NK-92 treated with Interleukin-12 subunit alpha and Interleukin-12 subunit beta, amount 100 ng/mL, for 24 hours (cell line): ENCODE measurements at regions not wholly inside any gene's neighbourhood (a gene's known extent, or its start where the extent isn't known, plus 50 kb on each side); places are given as distances from the start of the nearest gene placed in this dataset.

Source experiments
- DNase-seq: peaks from one replicate; lab custom pipeline; 2025; lab: John Stamatoyannopoulos, UW

- DNase-seq = no peak
These were observed 323.9 kb downstream of the GALR1 start for GRCh38 chr18:77573571-77573970.

GRCh38 chr18:77590943-77591515 lies 341.4 kb downstream of the GALR1 start:
- DNase-seq = no peak

- DNase-seq = no peak
These were observed 348.1 kb downstream of the GALR1 start for GRCh38 chr18:77597726-77598125.

- no peak for DNase-seq
These were observed 351.0 kb downstream of the GALR1 start for GRCh38 chr18:77600674-77601073.

GRCh38 chr18:77601567-77601966 lies 351.9 kb downstream of the GALR1 start:
- DNase-seq = no peak

- DNase-seq = no peak
These were observed 357.4 kb downstream of the GALR1 start for GRCh38 chr18:77607087-77607486.

GRCh38 chr18:77608807-77609206 lies 359.2 kb downstream of the GALR1 start:
- DNase-seq = no peak

- no peak for DNase-seq
These were observed 368.0 kb downstream of the GALR1 start for GRCh38 chr18:77617694-77618093.

- no peak for DNase-seq
These were observed 369.9 kb downstream of the GALR1 start for GRCh38 chr18:77619525-77619924.

- DNase-seq = no peak
These were observed 372.5 kb downstream of the GALR1 start for GRCh38 chr18:77622009-77622692.

- no peak for DNase-seq
These were observed 383.1 kb downstream of the GALR1 start for GRCh38 chr18:77632758-77633157.

GRCh38 chr18:77634494-77634893 lies 384.8 kb downstream of the GALR1 start:
- DNase-seq = no peak

- no peak for DNase-seq
These were observed 385.8 kb downstream of the GALR1 start for GRCh38 chr18:77635451-77635850.

GRCh38 chr18:77635858-77636257 lies 386.2 kb downstream of the GALR1 start:
- no peak for DNase-seq

GRCh38 chr18:77645170-77645872 lies 395.7 kb downstream of the GALR1 start:
- no peak for DNase-seq

GRCh38 chr18:77647472-77647871 lies 397.8 kb downstream of the GALR1 start:
- DNase-seq = no peak

- DNase-seq = no peak
These were observed 398.8 kb downstream of the GALR1 start for GRCh38 chr18:77648411-77648810.

- no peak for DNase-seq
These were observed 401.2 kb downstream of the GALR1 start for GRCh38 chr18:77650799-77651385.

GRCh38 chr18:77651441-77651840 lies 401.8 kb downstream of the GALR1 start:
- no peak for DNase-seq

- no peak for DNase-seq
These were observed 404.1 kb downstream of the GALR1 start for GRCh38 chr18:77653792-77654191.

- no peak for DNase-seq
These were observed 404.7 kb downstream of the GALR1 start for GRCh38 chr18:77654302-77654701.

GRCh38 chr18:77657651-77658298 lies 408.1 kb downstream of the GALR1 start:
- no peak for DNase-seq

GRCh38 chr18:77658299-77658662 lies 408.6 kb downstream of the GALR1 start:
- DNase-seq = no peak
